DND-41 (cell line): ENCODE measurements at regions not wholly inside any gene's neighbourhood (a gene's known extent, or its start where the extent isn't known, plus 50 kb on each side); places are given as distances from the start of the nearest gene placed in this dataset.

ENCODE experiments used
- ATAC-seq: fragments of 200-7000 bp; cut with Tn5 transposase; 3 replicates; pipeline ENCODE4 v1.9.1; 2021; ENCODE audit warnings: low read depth; ENCODE audit not compliant: insufficient read depth
- DNase-seq: peaks from one replicate; pipeline ENCODE4 v3.0.0-alpha.2; 2020
- H2AFZ ChIP-seq: 2 replicates; pipeline ENCODE4 v1.6.0; 2012; ENCODE audit warnings: low read depth, low read length
- H3K27ac ChIP-seq: 2 replicates; pipeline ENCODE4 v1.5.1; 2012; ENCODE audit warnings: low read length, inconsistent platforms
- H3K27me3 ChIP-seq: fragments of 200-600 bp; sonication (generic); 2 replicates; pipeline ENCODE4 v1.6.0; 2012; ENCODE audit warnings: low read length, mild to moderate bottlenecking, inconsistent platforms; ENCODE audit not compliant: insufficient read depth, poor library complexity
- H3K36me3 ChIP-seq: 2 replicates; pipeline ENCODE4 v1.5.1; 2012; ENCODE audit warnings: low read length, inconsistent platforms; ENCODE audit not compliant: insufficient read depth
- H3K4me1 ChIP-seq: 2 replicates; pipeline ENCODE4 v1.5.1; 2012; ENCODE audit warnings: mild to moderate bottlenecking, low read length; ENCODE audit not compliant: insufficient read depth
- H3K4me2 ChIP-seq: 2 replicates; pipeline ENCODE4 v1.6.0; 2012; ENCODE audit warnings: mild to moderate bottlenecking, moderate library complexity, low read length, inconsistent platforms; ENCODE audit not compliant: insufficient read depth
- H3K4me3 ChIP-seq, 2 experiments: fragments of 200-600 bp in 1 of 2; shearing (Covaris generic) in 1 of 2; 2 replicates each; pipeline ENCODE4 v1.5.1; 2012 to 2016; ENCODE audit warnings: inconsistent platforms in 2 of 2, low read length in 2 of 2, mild to moderate bottlenecking in 2 of 2, low read depth in 1 of 2, moderate library complexity in 1 of 2
- H3K79me2 ChIP-seq: 2 replicates; pipeline ENCODE4 v1.6.0; 2012; ENCODE audit warnings: low read length, inconsistent platforms; ENCODE audit not compliant: insufficient read depth
- H3K9ac ChIP-seq: 2 replicates; pipeline ENCODE4 v1.6.0; 2012; ENCODE audit warnings: low read depth, mild to moderate bottlenecking, inconsistent platforms, low read length, moderate library complexity
- H3K9me3 ChIP-seq: 2 replicates; pipeline ENCODE4 v1.5.1; 2012; ENCODE audit warnings: low read length, moderate library complexity, mild to moderate bottlenecking, inconsistent platforms; ENCODE audit not compliant: insufficient read depth, severe bottlenecking
- H4K20me1 ChIP-seq: 2 replicates; pipeline ENCODE4 v1.6.0; 2012; ENCODE audit warnings: low read length; ENCODE audit not compliant: insufficient read depth
- EZH2 ChIP-seq: IDR thresholded peaks from 3 replicates; pipeline ENCODE4 v1.6.1; 2012; ENCODE audit warnings: borderline replicate concordance, low read depth, mild to moderate bottlenecking, moderate library complexity, low read length, inconsistent platforms; ENCODE audit not compliant: severe bottlenecking
- TF ChIP-seq, protein P1 (sequence below): IDR thresholded peaks from 2 replicates; pipeline ENCODE4 v1.5.1; 2012; ENCODE audit warnings: borderline replicate concordance, low read length, moderate library complexity, mild to moderate bottlenecking; ENCODE audit not compliant: poor library complexity, severe bottlenecking; ENCODE audit errors: extremely low read depth

DNA sequence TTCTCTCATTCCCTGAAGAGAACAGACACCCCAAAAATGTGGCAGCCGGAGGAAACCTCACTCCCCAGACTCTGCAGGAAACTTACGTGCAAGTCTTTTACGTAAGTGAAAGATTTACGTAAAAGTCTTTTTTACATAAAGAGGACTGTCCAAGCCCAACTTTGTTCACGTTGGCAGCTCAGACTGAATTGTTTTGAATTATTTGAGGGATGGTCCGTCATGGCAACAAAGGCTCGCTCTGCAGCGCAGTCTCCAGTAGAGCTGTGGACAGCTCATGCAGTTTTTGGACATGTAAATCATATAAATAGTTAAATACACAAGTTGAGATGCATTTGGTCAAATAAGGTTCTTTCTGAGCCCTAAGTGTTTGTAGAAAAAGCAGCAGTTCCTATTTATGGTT is 394.8 kb downstream of the QKI start:
- H3K4me2 ChIP-seq, result no peak overlapping the region
- no peak overlapping the region for H3K4me3 ChIP-seq
- no peaks in the 10 kb centered on the region for H3K9me3 ChIP-seq
- H2AFZ ChIP-seq, result no peak overlapping the region
- H3K36me3 ChIP-seq, result no peaks in the 10 kb centered on the region
- no peaks in the 10 kb centered on the region for H3K79me2 ChIP-seq
- no peak for TF ChIP-seq EZH2
- TF ChIP-seq, protein P1, sequence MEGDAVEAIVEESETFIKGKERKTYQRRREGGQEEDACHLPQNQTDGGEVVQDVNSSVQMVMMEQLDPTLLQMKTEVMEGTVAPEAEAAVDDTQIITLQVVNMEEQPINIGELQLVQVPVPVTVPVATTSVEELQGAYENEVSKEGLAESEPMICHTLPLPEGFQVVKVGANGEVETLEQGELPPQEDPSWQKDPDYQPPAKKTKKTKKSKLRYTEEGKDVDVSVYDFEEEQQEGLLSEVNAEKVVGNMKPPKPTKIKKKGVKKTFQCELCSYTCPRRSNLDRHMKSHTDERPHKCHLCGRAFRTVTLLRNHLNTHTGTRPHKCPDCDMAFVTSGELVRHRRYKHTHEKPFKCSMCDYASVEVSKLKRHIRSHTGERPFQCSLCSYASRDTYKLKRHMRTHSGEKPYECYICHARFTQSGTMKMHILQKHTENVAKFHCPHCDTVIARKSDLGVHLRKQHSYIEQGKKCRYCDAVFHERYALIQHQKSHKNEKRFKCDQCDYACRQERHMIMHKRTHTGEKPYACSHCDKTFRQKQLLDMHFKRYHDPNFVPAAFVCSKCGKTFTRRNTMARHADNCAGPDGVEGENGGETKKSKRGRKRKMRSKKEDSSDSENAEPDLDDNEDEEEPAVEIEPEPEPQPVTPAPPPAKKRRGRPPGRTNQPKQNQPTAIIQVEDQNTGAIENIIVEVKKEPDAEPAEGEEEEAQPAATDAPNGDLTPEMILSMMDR, result no peak
- no peak overlapping the region for H3K9ac ChIP-seq
- no peak for DNase-seq
- H3K27me3 ChIP-seq, result no peaks in the 10 kb centered on the region
- no peaks in the 10 kb centered on the region for H4K20me1 ChIP-seq
- no peaks in the 10 kb centered on the region for H3K4me1 ChIP-seq
- ATAC-seq, result no peak
- no peak overlapping the region for H3K27ac ChIP-seq

DNA sequence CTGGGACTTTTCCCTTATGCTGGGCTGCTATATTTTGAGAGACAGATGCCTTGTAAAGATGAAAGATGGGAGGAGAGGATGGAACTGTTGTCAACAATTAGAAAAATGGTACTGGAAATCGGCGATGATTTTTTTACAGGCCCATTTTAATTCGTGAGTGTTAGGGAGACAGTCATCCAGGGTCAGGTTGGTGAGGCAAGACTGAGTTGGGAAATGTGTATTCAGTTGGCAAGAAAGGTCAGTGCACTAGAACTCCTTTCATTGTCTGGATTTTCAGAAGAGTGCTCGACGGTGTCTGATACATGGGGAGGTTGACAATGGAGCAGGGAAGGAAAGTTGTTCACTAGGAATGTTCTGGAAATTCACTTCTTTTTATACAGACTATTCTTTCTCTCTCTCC is 394.4 kb downstream of the QKI start:
- Histone ChIP-seq H3K27ac (no peak overlapping the region), H3K4me2 (no peak overlapping the region), H3K36me3 (no peaks in the 10 kb centered on the region), H4K20me1 (no peaks in the 10 kb centered on the region), H3K9ac (no peak overlapping the region), H2AFZ (no peak overlapping the region), H3K4me1 (no peaks in the 10 kb centered on the region), H3K79me2 (no peaks in the 10 kb centered on the region), H3K27me3 (no peaks in the 10 kb centered on the region), H3K4me3 (no peak overlapping the region), H3K9me3 (no peaks in the 10 kb centered on the region)
- no peak for TF ChIP-seq EZH2
- TF ChIP-seq, protein P1, result no peak
- ATAC-seq (no peak), DNase-seq (no peak)

DNA sequence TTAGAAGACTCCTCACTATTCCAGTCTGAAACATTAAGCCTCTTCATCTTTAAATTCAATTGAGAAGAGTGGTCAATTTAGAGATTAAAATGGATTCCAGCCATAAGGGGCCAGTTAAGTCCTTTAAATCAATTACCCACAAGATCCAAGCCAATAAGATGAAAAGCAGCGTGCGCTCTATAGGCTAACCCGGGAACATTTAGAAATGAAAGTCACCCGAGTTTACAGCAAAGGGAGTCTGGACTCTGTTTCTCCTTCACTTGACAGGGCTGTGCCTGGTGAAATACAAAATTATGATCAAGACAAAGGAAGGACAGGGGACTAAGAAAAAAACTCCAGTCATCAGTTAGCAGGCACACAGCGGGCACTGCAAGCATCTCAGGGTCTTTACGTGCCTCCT is 393.7 kb downstream of the QKI start:
- Histone ChIP-seq H3K79me2 (no peaks in the 10 kb centered on the region), H3K4me3 (no peak overlapping the region), H3K27ac (no peak overlapping the region), H3K4me2 (no peak overlapping the region), H3K9ac (no peak overlapping the region), H3K9me3 (no peaks in the 10 kb centered on the region), H3K4me1 (no peaks in the 10 kb centered on the region), H2AFZ (no peak overlapping the region), H3K36me3 (no peaks in the 10 kb centered on the region), H3K27me3 (no peaks in the 10 kb centered on the region), H4K20me1 (no peaks in the 10 kb centered on the region)
- ATAC-seq, result no peak
- no peak for TF ChIP-seq EZH2
- TF ChIP-seq, protein P1, result no peak
- DNase-seq, result no peak

DNA sequence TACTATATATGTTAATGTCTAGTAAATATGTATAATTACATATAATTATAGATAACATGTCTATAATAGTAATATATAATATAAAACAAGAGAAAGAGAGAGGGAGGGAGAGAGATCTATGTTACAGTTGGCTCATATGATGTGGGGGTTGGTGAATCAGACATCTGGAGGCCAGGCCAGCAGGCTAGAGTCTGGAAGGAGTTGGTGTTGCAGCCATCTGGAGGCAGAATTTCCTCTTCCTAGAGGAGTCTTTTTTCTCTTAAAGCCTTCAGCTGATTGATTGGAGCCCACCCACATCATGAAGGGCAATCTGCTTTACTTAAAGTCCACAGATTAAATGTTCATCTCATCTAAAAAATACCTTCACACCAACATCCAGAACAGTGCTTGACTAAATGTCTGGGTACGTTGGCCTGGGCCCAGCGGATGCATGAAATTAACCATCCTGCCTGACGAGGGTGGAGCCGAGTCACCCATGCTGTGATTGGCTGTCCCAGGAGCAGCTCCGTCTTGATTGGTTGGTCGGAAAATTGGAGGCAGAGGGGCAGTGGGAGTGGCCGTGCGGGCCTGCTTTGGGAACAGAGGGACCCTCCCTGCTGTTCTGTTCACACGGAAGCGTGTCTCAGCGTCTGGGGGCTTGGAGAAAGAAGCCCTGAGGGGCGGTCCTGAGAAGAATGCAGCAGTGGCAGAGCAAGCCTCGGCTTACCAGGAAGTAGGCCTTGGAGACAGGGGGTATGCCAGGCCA is 392.4 kb downstream of the QKI start:
- no peaks in the 10 kb centered on the region for H3K27me3 ChIP-seq
- ATAC-seq (no peak), DNase-seq (no peak)
- no peaks in the 10 kb centered on the region for H3K4me1 ChIP-seq
- no peaks in the 10 kb centered on the region for H3K36me3 ChIP-seq
- H3K4me3 ChIP-seq, result no peak overlapping the region
- H3K4me2 ChIP-seq, result no peak overlapping the region
- no peak overlapping the region for H3K9ac ChIP-seq
- H4K20me1 ChIP-seq, result no peaks in the 10 kb centered on the region
- H2AFZ ChIP-seq, result no peak overlapping the region
- H3K79me2 ChIP-seq, result no peaks in the 10 kb centered on the region
- no peak overlapping the region for H3K27ac ChIP-seq
- no peaks in the 10 kb centered on the region for H3K9me3 ChIP-seq
- TF ChIP-seq, protein P1, result no peak
- TF ChIP-seq EZH2, result no peak
